Cardiac fibroblast (primary cell): ENCODE measurements at regions not wholly inside any gene's neighbourhood (a gene's known extent, or its start where the extent isn't known, plus 50 kb on each side); places are given as distances from the start of the nearest gene placed in this dataset.

ENCODE experiments used
- DNase-seq, 2 donors: peaks; one replicate each; pipeline versions ENCODE4 v3.0.0 to v3.0.0-alpha.2; 2010; ENCODE audit warnings: low read depth in 2 of 2
- H3K4me3 ChIP-seq, 2 donors: replicated peaks in 1 of 2; 1 replicate in 1 of 2; 2 replicates in 1 of 2; pipeline ENCODE4 v1.5.1; 2011; ENCODE audit warnings: low read depth in 2 of 2, low read length in 2 of 2, mild to moderate bottlenecking in 2 of 2, moderate library complexity in 1 of 2
- TF ChIP-seq, protein P1 (sequence below): IDR thresholded peaks from one replicate; pipeline ENCODE4 v1.5.1; 2011; ENCODE audit warnings: low read depth, mild to moderate bottlenecking, low read length, inconsistent platforms

DNA sequence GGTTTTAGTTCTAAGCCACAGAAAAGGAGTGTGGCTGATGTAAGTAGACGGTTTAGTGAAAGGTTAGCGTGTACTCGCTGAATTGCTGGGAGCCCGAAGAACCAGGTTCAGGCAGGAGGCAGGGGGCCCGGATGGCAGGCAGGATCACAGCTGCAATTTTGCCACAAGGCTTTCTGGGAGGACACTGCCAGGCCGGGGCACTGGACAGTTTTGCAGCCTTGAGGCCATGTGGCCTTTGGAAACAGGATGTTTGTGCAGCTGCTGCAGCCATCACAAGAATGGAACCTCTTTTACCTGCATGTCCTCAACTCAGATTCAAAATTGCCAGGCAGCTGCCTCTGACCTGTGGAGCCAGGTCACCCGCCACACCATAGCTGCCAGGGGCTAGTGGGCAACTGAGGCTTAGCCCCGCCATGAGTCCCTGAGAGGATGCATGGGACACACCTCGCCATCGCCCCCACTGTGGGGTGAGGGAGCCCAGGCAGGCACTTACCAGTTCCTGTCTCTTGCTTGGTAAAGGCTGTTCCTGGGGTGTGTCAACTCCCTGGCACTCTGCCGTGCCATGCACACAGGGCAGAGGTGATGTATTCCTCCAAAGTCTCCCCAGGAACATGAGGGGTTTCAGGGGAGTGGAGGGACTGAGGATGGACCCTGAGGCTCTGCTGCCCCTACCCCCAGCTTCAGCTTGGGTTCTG lies 188.6 kb downstream of the RPS24 start:
- TF ChIP-seq, protein P1, sequence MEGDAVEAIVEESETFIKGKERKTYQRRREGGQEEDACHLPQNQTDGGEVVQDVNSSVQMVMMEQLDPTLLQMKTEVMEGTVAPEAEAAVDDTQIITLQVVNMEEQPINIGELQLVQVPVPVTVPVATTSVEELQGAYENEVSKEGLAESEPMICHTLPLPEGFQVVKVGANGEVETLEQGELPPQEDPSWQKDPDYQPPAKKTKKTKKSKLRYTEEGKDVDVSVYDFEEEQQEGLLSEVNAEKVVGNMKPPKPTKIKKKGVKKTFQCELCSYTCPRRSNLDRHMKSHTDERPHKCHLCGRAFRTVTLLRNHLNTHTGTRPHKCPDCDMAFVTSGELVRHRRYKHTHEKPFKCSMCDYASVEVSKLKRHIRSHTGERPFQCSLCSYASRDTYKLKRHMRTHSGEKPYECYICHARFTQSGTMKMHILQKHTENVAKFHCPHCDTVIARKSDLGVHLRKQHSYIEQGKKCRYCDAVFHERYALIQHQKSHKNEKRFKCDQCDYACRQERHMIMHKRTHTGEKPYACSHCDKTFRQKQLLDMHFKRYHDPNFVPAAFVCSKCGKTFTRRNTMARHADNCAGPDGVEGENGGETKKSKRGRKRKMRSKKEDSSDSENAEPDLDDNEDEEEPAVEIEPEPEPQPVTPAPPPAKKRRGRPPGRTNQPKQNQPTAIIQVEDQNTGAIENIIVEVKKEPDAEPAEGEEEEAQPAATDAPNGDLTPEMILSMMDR, result no peak
- no peak overlapping the region for H3K4me3 ChIP-seq

DNA sequence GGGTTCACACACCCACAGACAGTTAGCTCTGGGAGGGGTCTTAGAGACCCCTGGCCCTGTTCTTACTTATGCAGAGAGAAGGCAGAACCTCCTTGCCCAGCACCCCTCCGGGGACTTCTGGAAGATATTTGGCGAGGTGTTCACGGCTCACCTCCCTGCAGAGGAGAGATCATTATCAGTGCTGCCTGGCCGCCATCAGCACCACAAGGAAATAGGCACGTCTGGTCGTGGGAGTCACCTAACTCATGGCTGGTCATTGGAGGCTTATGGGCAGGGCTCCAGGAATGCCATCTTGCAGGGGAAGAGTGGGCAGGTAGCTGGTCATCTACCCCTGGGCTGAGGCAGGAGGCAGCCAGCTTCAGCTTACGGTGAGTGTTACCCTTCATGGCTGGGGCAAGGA lies 189.4 kb downstream of the RPS24 start:
- no peak for DNase-seq
- H3K4me3 ChIP-seq, result no peak overlapping the region
- TF ChIP-seq, protein P1, result no peak

More for the DNA sequence above, 188.6 kb downstream of the RPS24 start:
- no peak for DNase-seq

DNA sequence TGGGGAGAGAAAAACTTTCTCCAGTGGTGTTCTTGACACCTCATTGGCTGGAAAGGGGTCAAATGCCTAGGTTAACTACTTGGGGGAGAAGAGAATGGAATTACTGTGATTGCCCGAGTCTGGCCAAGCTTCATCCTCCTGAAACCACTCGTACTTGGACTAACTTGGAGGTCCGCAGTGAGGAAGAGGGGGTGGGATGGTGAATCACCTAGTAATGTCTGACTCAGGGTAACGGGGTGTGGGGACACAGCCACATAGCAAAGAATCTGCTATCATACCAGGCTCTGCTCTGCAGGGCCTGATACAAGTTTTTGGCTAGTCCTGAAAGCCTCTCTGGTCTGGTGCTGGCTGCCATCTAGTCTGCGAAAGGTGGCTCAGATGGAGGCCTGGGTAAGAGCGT lies 190.9 kb downstream of the RPS24 start:
- TF ChIP-seq, protein P1, result no peak
- peak in 1 of 2 donors; percentile 44 for DNase-seq

DNA sequence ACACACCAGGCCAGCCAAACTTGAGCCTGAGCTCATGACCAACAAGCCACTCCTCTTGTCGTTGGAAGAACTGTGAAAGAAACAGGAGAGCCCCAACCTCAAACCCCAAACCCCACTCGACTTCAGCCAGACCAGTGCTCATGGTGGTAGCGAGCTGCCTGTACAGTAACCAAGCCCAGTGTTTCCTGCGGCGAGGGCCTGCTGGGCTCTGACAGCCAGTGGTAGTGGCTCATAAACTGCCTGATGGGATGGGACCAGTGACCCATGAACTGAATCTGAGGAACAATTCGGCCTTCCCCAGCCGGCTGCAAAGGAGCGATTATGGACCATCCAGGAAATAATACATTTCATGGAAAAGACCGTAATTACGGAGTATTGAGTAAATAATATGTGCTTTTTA lies 191.9 kb downstream of the RPS24 start:
- TF ChIP-seq, protein P1, result no peak
- DNase-seq, result no peak
- no peak overlapping the region for H3K4me3 ChIP-seq

More for the DNA sequence above, 190.9 kb downstream of the RPS24 start:
- H3K4me3 ChIP-seq, result no peak overlapping the region

DNA sequence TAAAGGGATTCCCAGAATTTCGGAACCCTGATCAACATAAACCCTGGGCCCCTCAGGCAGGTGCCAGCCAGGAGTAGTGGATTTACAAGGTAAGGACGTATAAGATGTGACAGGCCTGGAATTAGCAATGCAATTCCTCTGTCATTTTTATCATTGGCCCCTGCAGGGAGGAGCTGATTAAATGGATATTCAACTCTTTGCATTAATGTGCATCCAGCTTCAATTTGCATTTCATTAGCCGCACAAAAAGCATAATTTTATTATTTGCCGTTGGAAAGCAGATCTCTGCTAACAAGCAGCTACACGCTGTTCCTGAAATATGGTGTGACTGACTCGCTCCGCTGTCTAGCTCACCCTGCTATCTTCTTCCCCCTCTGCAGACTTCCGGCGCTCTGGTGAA lies 195.8 kb downstream of the RPS24 start:
- TF ChIP-seq, protein P1, result no peak
- no peak overlapping the region for H3K4me3 ChIP-seq
- DNase-seq, result no peak

DNA sequence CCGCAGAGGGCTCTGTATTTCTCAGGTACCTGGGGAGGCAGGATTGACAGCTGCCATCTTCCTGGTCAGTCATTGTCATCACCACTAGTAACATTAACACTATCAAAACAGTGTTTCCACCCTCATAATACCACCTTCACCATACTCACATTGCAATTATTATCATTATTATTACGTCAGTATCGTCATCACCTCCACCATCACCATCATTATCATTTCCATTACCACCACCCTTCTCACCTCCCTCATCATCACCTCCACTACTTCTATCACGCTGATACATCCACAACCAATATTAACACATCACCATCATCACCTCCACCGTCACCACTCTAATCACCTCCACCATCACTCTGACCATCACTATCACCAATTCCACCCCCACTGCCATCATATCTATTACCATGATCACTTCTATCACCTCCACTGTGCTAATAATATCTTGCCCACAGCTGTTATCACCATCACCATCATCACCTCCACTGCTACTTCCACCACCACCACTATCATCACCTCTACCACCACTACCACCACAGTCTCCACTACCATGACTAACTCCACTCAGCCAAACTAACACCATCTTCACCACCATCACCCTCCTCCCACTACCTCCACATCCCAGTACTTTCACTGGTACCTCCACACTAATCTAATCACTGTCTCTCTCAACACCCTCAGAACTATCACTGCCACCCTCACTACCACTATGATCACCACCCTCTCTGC lies 196.4 kb downstream of the RPS24 start:
- no peak for DNase-seq
- TF ChIP-seq, protein P1, result no peak
- no peak overlapping the region for H3K4me3 ChIP-seq
